Non-pigmented ciliary epithelial cell (primary cell): ENCODE measurements at regions not wholly inside any gene's neighbourhood (a gene's known extent, or its start where the extent isn't known, plus 50 kb on each side); places are given as distances from the start of the nearest gene placed in this dataset.
"Not testable (repeated sequence)": the region's sequence is repeated elsewhere in the genome, so short reads cannot be mapped to it uniquely, and the experiment has no call there.

Experiments
- DNase-seq: peaks from one replicate; pipeline ENCODE4 v3.0.0-alpha.2; 2010; ENCODE audit warnings: low read depth

DNA sequence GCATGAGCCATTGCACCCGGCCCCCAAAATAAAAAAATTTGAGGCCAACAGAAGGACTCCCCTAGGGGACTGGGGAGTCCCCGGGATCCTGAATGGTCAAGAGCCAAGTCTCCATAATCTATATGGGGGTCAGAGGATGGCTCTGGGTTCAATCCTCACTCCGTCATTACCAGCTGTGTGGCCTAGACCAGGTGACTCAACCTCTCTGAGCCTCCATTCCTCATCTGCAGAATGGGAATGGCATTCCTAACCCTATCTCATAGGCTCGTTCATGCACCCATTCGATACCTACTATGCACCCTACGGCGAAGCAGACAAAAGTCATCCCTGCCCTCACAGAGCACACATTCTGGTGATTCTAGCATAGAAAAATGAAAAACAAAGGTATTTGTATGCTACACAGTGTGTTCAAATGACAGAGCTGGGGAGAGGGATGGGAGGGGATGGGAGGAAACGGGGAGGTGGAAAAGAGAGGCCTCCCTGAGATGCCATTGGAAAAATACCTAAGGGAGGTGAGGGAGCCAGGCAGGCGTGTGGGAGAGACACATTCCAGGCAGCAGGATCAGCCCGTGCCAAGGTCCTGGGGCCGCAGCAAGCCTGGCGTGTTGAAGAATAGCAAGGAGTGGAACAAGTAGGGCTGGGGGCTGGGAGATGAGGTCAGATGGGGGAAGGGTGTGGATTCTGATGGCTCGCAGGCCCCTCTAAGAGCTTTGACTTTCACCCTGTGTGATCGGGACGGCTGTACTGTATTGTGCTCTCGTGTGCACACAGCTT is 71.2 kb downstream of the RMI2 start:
- DNase-seq = no peak

GRCh38 chr16:11417487-11417886 is 72.2 kb downstream of the RMI2 start:
- DNase-seq = no peak

- DNase-seq = no peak
Observed at GRCh38 chr16:11418506-11418905, 73.2 kb downstream of the RMI2 start.

DNA sequence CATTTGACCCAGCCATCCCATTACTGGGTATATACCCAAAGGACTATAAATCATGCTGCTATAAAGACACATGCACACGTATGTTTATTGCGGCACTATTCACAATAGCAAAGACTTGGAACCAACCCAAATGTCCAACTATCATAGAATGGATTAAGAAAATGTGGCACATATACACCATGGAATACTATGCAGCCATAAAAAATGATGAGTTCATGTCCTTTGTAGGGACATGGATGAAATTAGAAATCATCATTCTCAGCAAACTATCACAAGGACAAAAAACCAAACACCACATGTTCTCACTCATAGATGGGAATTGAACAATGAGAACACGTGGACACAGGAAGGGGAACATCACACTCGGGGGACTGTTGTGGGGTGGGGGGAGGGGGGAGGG is 74.8 kb downstream of the RMI2 start:
- DNase-seq = not testable (repeated sequence)

GRCh38 chr16:11420895-11421294 is 75.6 kb downstream of the RMI2 start:
- no peak for DNase-seq

- no peak for DNase-seq
Observed at GRCh38 chr16:11422381-11423314, 77.4 kb downstream of the RMI2 start.

DNA sequence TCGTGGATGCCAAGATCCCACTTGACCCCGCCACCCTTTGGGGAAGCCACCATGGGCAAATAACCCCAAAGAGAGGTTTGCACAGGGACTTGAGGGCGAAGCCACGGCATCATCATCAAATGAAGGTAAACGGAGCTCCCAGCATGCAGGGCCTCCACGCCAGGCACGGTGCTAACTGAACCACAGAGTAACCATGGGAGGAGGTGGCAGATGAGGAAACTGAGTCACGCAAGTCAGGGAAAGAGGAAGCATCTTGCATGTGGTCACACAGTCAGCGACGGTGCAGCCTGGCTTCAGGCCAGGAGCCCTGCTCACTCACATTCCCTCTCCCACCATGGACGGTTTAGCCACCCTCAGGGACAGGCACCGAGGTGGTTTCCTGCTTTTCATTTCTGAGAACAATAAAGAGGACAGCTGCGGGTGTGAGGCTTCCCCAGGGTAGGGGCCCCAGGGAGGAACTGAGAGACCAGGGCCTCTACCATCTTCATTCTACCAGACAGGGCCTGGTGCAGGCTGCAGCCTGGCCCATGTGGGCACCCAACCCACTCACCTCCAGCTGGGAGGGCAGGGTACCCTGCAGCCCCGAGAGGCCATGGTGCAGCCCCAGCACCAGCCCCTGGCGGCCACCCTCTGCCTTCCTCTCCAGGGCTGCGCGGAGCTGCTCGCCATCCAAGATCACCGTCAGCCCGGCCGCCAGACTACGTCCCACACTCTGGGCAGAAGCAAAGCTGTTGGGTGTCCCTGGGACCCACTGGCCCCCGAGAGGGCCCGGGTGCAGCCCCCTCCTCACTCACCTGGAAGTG is 78.3 kb downstream of the RMI2 start:
- DNase-seq = no peak

DNA sequence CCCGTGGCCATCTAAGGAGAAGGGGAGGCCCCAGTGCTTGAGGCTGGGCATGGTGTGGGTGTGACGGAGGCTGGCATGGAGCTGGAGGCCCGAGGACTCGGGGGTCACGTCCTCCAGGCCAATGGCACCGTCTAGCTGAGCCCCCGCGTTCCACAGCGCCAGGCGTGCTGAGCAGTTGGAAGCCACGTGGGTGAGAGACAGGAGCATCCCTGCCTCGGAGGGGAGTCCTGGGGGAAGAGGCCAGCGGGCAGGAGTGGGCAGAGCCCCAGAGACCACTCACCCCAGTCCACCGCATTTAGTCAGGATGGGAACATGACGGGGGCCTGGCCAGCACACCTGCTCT is 78.8 kb downstream of the RMI2 start:
- no peak for DNase-seq

DNA sequence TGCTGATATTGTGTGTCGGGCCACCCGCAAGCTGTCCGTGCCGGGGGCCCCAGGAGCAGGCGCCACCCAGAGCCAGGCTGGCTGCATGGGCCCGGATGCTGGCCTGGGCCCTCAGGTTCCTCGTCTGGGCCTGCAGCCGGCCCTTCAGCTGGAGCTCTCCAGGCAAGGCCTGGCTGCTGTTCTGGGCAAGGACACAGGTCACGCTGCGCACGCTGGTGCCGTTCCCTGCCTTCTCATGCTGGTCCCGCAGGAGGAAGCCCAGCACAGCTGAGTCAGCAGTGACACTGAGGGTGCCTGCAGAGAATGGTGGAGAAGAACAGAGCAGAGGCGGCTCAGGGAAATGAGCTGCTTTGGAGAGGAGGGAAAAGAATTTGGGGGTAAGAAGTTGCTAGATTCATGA is 79.9 kb downstream of the RMI2 start:
- DNase-seq = no peak

- no peak for DNase-seq
Observed at GRCh38 chr16:11428623-11428953, 83.3 kb downstream of the RMI2 start.

GRCh38 chr16:11429123-11429522 is 83.9 kb downstream of the RMI2 start:
- DNase-seq = no peak

DNA sequence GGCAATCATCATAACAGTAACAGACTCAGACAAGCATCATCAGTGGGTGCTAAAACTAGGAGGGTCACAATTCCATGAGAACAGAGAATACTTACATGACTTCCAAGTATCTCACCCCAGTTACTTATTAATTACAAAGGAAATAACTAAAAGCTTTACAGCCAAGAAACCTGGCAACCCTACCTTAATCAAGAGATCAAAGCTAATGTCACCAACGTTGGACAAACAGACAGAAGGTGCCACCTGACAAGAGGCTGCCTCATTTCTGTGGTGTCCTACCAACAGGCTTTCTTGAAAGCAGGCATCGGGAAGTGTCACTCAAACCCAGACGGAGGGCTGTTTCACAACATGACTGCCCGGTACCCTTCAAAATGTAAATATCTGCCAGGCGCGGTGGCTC is 84.6 kb downstream of the RMI2 start:
- no peak for DNase-seq

GRCh38 chr16:11430601-11431317 is 85.5 kb downstream of the RMI2 start:
- DNase-seq = no peak

- DNase-seq = no peak
Observed at GRCh38 chr16:11431915-11432465, 86.7 kb downstream of the RMI2 start.

GRCh38 chr16:11432856-11433395 is 87.7 kb downstream of the RMI2 start:
- no peak for DNase-seq

- DNase-seq = no peak
Observed at GRCh38 chr16:11435576-11435975, 90.3 kb downstream of the RMI2 start.

GRCh38 chr16:11437069-11437468 is 91.8 kb downstream of the RMI2 start:
- DNase-seq = no peak

- no peak for DNase-seq
Observed at GRCh38 chr16:11439790-11440656, 94.8 kb downstream of the RMI2 start.

GRCh38 chr16:11440657-11441012 is 95.4 kb downstream of the RMI2 start:
- no peak for DNase-seq

DNA sequence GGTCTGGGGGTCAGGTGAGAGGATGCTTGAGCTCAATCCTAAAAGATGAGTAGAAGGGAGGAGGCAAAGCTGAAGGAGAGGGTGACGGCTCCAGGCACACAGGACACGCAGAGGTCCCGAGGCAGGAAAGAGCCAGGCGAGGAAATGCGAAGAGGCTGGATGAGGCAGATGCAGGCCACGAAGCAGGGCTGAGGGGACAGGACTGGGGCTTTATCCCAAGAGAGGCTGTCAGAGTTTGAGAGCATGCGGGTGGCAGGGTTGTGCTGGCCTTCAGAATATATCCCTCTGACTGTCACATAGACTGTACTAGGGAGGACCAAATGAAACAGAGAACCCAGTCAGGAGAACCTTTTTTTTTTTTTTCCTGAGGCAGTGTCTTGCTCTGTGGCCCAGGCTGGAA is 100.2 kb downstream of the RMI2 start:
- no peak for DNase-seq
